LNCaP clone FGC (cell line): ENCODE measurements at regions not wholly inside any gene's neighbourhood (a gene's known extent, or its start where the extent isn't known, plus 50 kb on each side); places are given as distances from the start of the nearest gene placed in this dataset.

Experiments
- DNase-seq: peaks from one replicate; pipeline ENCODE4 v3.0.0-alpha.2; 2011; ENCODE audit warnings: low read depth
- H3K4me3 ChIP-seq: 2 replicates; pipeline ENCODE4 v1.5.1; 2011; ENCODE audit warnings: mild to moderate bottlenecking, low read depth, low read length, control low read depth
- CTCF ChIP-seq: IDR thresholded peaks from 2 replicates; pipeline ENCODE4 v1.5.1; 2012; ENCODE audit warnings: mild to moderate bottlenecking; ENCODE audit not compliant: control insufficient read depth, insufficient read depth; ENCODE audit errors: extremely low read depth

GRCh38 chr11:121741761-121742361, 289.1 kb upstream of the SORL1-AS1 start:
- no peak overlapping the region for H3K4me3 ChIP-seq
- DNase-seq = no peak
- TF ChIP-seq CTCF = no peak

- TF ChIP-seq CTCF = no peak
- no peak for DNase-seq
Observed at GRCh38 chr11:121741351-121741760, 288.6 kb upstream of the SORL1-AS1 start.

GRCh38 chr11:121740902-121741301, 288.1 kb upstream of the SORL1-AS1 start:
- H3K4me3 ChIP-seq = no peak overlapping the region
- no peak for DNase-seq
- no peak for TF ChIP-seq CTCF

More at GRCh38 chr11:121741351-121741760, 288.6 kb upstream of the SORL1-AS1 start:
- no peak overlapping the region for H3K4me3 ChIP-seq

GRCh38 chr11:121733858-121734257, 281.1 kb upstream of the SORL1-AS1 start:
- no peak for DNase-seq
- no peak for TF ChIP-seq CTCF
- H3K4me3 ChIP-seq = no peak overlapping the region

- DNase-seq = no peak
- no peak for TF ChIP-seq CTCF
- no peak overlapping the region for H3K4me3 ChIP-seq
Observed at GRCh38 chr11:121727942-121728341, 275.2 kb upstream of the SORL1-AS1 start.

GRCh38 chr11:121723246-121723741, 270.5 kb upstream of the SORL1-AS1 start:
- TF ChIP-seq CTCF = no peak
- no peak for DNase-seq
- H3K4me3 ChIP-seq = no peak overlapping the region
